Globus pallidus (tissue), 1 donor: ENCODE measurements at regions not wholly inside any gene's neighbourhood (a gene's known extent, or its start where the extent isn't known, plus 50 kb on each side); places are given as distances from the start of the nearest gene placed in this dataset.
"Not testable (repeated sequence)": the region's sequence is repeated elsewhere in the genome, so short reads cannot be mapped to it uniquely, and the experiment has no call there.

Experiments
- DNase-seq: peaks from one replicate; pipeline ENCODE4 v3.0.0-alpha.2; 2015; ENCODE audit warnings: low spot score

GRCh38 chr2:185265747-185266146 is 472.9 kb upstream of the FSIP2 start:
- DNase-seq = no peak

GRCh38 chr2:185268651-185269050 is 470.0 kb upstream of the FSIP2 start:
- DNase-seq = no peak

GRCh38 chr2:185274718-185275484 is 463.7 kb upstream of the FSIP2 start:
- no peak for DNase-seq

- DNase-seq = not testable (repeated sequence)
These were observed 462.6 kb upstream of the FSIP2 start for GRCh38 chr2:185275979-185276378.

GRCh38 chr2:185278761-185279160 is 459.8 kb upstream of the FSIP2 start:
- DNase-seq = no peak

- no peak for DNase-seq
These were observed 458.6 kb upstream of the FSIP2 start for GRCh38 chr2:185279999-185280398.

- DNase-seq = no peak
These were observed 453.9 kb upstream of the FSIP2 start for GRCh38 chr2:185284696-185285095.

- DNase-seq = not testable (repeated sequence)
These were observed 448.6 kb upstream of the FSIP2 start for GRCh38 chr2:185290012-185290411.

GRCh38 chr2:185291035-185291647 is 447.5 kb upstream of the FSIP2 start:
- DNase-seq = peak; percentile 24

- DNase-seq = no peak
These were observed 438.7 kb upstream of the FSIP2 start for GRCh38 chr2:185299867-185300266.

- no peak for DNase-seq
These were observed 432.5 kb upstream of the FSIP2 start for GRCh38 chr2:185306119-185306518.

GRCh38 chr2:185316383-185316782 is 422.2 kb upstream of the FSIP2 start:
- no peak for DNase-seq

- DNase-seq = no peak
These were observed 420.3 kb upstream of the FSIP2 start for GRCh38 chr2:185318271-185318724.

GRCh38 chr2:185335879-185336278 is 402.7 kb upstream of the FSIP2 start:
- no peak for DNase-seq

- DNase-seq = no peak
These were observed 401.6 kb upstream of the FSIP2 start for GRCh38 chr2:185337033-185337432.

- no peak for DNase-seq
These were observed 400.5 kb upstream of the FSIP2 start for GRCh38 chr2:185338104-185338503.

GRCh38 chr2:185347445-185347844 is 391.2 kb upstream of the FSIP2 start:
- DNase-seq = no peak

- no peak for DNase-seq
These were observed 377.8 kb upstream of the FSIP2 start for GRCh38 chr2:185360776-185361175.

- no peak for DNase-seq
These were observed 366.4 kb upstream of the FSIP2 start for GRCh38 chr2:185372188-185372587.

- no peak for DNase-seq
These were observed 365.4 kb upstream of the FSIP2 start for GRCh38 chr2:185373229-185373628.

- DNase-seq = no peak
These were observed 363.7 kb upstream of the FSIP2 start for GRCh38 chr2:185374878-185375277.

GRCh38 chr2:185375731-185376130 is 362.9 kb upstream of the FSIP2 start:
- DNase-seq = no peak

GRCh38 chr2:185381631-185382030 is 357.0 kb upstream of the FSIP2 start:
- DNase-seq = no peak
